ENCODE measurements at regions not wholly inside any gene's neighbourhood (a gene's known extent, or its start where the extent isn't known, plus 50 kb on each side); places are given as distances from the start of the nearest gene placed in this dataset.

- Histone ChIP-seq H2BK12ac (ENCODE audit: insufficient read length, low read depth, low read length) (no peak overlapping the region), H2BK120ac (ENCODE audit: low read depth, low read length, poor library complexity, severe bottlenecking) (no peak overlapping the region), H3K18ac (ENCODE audit: insufficient read length, low read depth, low read length) (no peak overlapping the region), H3K9me3 (ENCODE audit: control insufficient read depth, low read depth, low read length) (no peaks in the 10 kb centered on the region), H3K79me2 (ENCODE audit: insufficient read depth, low read length) (no peaks in the 10 kb centered on the region), H4K20me1 (ENCODE audit: control insufficient read depth, insufficient read depth, insufficient read length) (no peaks in the 10 kb centered on the region), H3K27ac (ENCODE audit: insufficient read length, low read depth, low read length) (no peak overlapping the region), H4K91ac (ENCODE audit: insufficient read length, low read depth, low read length) (no peak overlapping the region), H3K23ac (ENCODE audit: insufficient read length, low read depth, low read length) (no peak overlapping the region), H2BK15ac (ENCODE audit: low read depth, low read length) (no peak overlapping the region), H3K4me2 (ENCODE audit: insufficient read depth, insufficient read length, low read length) (no peak overlapping the region), H3K14ac (ENCODE audit: insufficient read depth, low read length) (no peak overlapping the region), H3K23me2 (ENCODE audit: insufficient read length, low read depth, low read length, poor library complexity, severe bottlenecking) (no peaks in the 10 kb centered on the region), H3K4ac (ENCODE audit: low read depth, low read length) (no peak overlapping the region), H3K56ac (ENCODE audit: insufficient read length, low read depth, low read length) (no peak overlapping the region), H2BK5ac (ENCODE audit: insufficient read length, low read length) (no peak overlapping the region), H3K9ac (ENCODE audit: extremely low read depth, insufficient read length, low read length) (no peak overlapping the region), H2AK5ac (ENCODE audit: insufficient read length, low read length) (no peak overlapping the region), H4K5ac (ENCODE audit: insufficient read length, low read depth, low read length) (no peak overlapping the region), H3K79me1 (ENCODE audit: insufficient read depth, low read depth, low read length, poor library complexity, severe bottlenecking) (no peaks in the 10 kb centered on the region), H2AFZ (ENCODE audit: low read length) (no peak overlapping the region), H3K27me3 (ENCODE audit: insufficient read depth, low read length) (no peaks in the 10 kb centered on the region), H3T11ph (ENCODE audit: low read length) (no peak overlapping the region), H4K8ac (replicated peaks; ENCODE audit: insufficient read length, low read depth, low read length) (no peak overlapping the region), H2BK20ac (ENCODE audit: low read depth, low read length, poor library complexity, severe bottlenecking) (no peak overlapping the region), H3K4me1 (ENCODE audit: insufficient read depth, low read length) (no peaks in the 10 kb centered on the region; the same call in 1 of the 2 replicates)
- H3K9me3 Mint-ChIP-seq, result peaks cover 0 to 3% of the 10 kb centered on the region in 2 experiments; a peak in 4 of 5 replicates
- no peak overlapping the region for H3K4me3 Mint-ChIP-seq
- no peaks in the 10 kb centered on the region; the same call in 1 of the 2 replicates for H3K27me3 Mint-ChIP-seq (ENCODE audit: low read depth)
- no peak for TF ChIP-seq CTCF (conservative IDR thresholded peaks at IDR 0.05)
- H3K27ac Mint-ChIP-seq, result no peak overlapping the region
- H3K4me1 Mint-ChIP-seq, result no peaks in the 10 kb centered on the region
- no CpG with 5 or more reads among the region's 2 CpGs for WGBS (ENCODE audit: extremely low coverage, insufficient read length, low lambda C conversion rate)
- DNase-seq, result no peak
- H3K36me3 Mint-ChIP-seq (ENCODE audit: insufficient read depth in 1 of 3, low read depth in 3 of 3), result peaks cover 0 to 4% (median 0%) of the 10 kb centered on the region in 3 experiments; a peak in 2 of 7 replicates
Observed at GRCh38 chr5:67311701-67312100, 115.1 kb upstream of the CD180 start.
